Neural progenitor cell (in vitro differentiated cells): ENCODE measurements at regions not wholly inside any gene's neighbourhood (a gene's known extent, or its start where the extent isn't known, plus 50 kb on each side); places are given as distances from the start of the nearest gene placed in this dataset.

ENCODE experiments used
- DNase-seq: peaks from one replicate; pipeline ENCODE4 v3.0.0-alpha.2; 2016; ENCODE audit warnings: low spot score
- H2AFZ ChIP-seq: fragments of 200-600 bp; sonication (generic); replicated peaks from 2 replicates; pipeline ENCODE4 v1.6.1; 2016; ENCODE audit warnings: antibody characterized with exemption
- H3F3A ChIP-seq: fragments of 200-600 bp; sonication (generic); 2 replicates; pipeline ENCODE4 v1.6.1; 2016; ENCODE audit warnings: antibody characterized with exemption, low read depth
- H3K27ac ChIP-seq: fragments of 200-600 bp; sonication (generic); 2 replicates; pipeline ENCODE4 v1.5.1; 2016; ENCODE audit warnings: mild to moderate bottlenecking
- H3K27me3 ChIP-seq: fragments of 200-600 bp; sonication (generic); 2 replicates; pipeline ENCODE4 v1.6.1; 2016; ENCODE audit warnings: mild to moderate bottlenecking, moderate library complexity
- H3K36me3 ChIP-seq: fragments of 200-600 bp; sonication (generic); 2 replicates; pipeline ENCODE4 v1.5.1; 2016
- H3K4me1 ChIP-seq: fragments of 200-600 bp; sonication (generic); 2 replicates; pipeline ENCODE4 v1.6.1; 2016; ENCODE audit warnings: mixed run types
- H3K4me2 ChIP-seq: fragments of 200-600 bp; sonication (generic); 2 replicates; pipeline ENCODE4 v1.6.1; 2016
- H3K4me3 ChIP-seq: fragments of 200-600 bp; sonication (generic); 2 replicates; pipeline ENCODE4 v1.5.1; 2016
- H3K79me2 ChIP-seq: fragments of 200-600 bp; sonication (generic); 2 replicates; pipeline ENCODE4 v1.6.1; 2016; ENCODE audit warnings: low read depth
- H3K9ac ChIP-seq: fragments of 200-600 bp; sonication (generic); 2 replicates; pipeline ENCODE4 v1.6.1; 2016
- H3K9me3 ChIP-seq: fragments of 200-600 bp; sonication (generic); 2 replicates; pipeline ENCODE4 v1.5.1; 2016; ENCODE audit warnings: low read depth
- H4K20me1 ChIP-seq: fragments of 200-600 bp; sonication (generic); 2 replicates; pipeline ENCODE4 v1.6.1; 2016; ENCODE audit warnings: low read depth
- H3K27ac Mint-ChIP-seq: 3 replicates; pipeline ENCODE4 v1.8.0; 2021; ENCODE audit warnings: mixed read lengths
- H3K27me3 Mint-ChIP-seq: 2 replicates; pipeline ENCODE4 v1.8.0; 2022; ENCODE audit warnings: low read depth, mild to moderate bottlenecking, inconsistent platforms, moderate library complexity, mixed read lengths; ENCODE audit not compliant: insufficient read depth
- H3K36me3 Mint-ChIP-seq: 3 replicates; pipeline ENCODE4 v1.8.0; 2021; ENCODE audit warnings: mixed read lengths
- H3K4me1 Mint-ChIP-seq: 3 replicates; pipeline ENCODE4 v1.8.0; 2021; ENCODE audit warnings: mixed read lengths
- H3K4me3 Mint-ChIP-seq: 3 replicates; pipeline ENCODE4 v1.8.0; 2021; ENCODE audit warnings: mild to moderate bottlenecking, moderate library complexity, mixed read lengths
- H3K9me3 Mint-ChIP-seq: 3 replicates; pipeline ENCODE4 v1.8.0; 2020; ENCODE audit warnings: mixed read lengths
- CTCF ChIP-seq: fragments of 200-600 bp; sonication (generic); IDR thresholded peaks from 2 replicates; pipeline ENCODE4 v1.5.1; 2017; ENCODE audit warnings: antibody characterized with exemption, mild to moderate bottlenecking
- EZH2 ChIP-seq: fragments of 200-600 bp; sonication (generic); IDR thresholded peaks from 2 replicates; pipeline ENCODE4 v1.6.1; 2017; ENCODE audit warnings: antibody characterized with exemption, mild to moderate bottlenecking, moderate library complexity
- EZH2phosphoT487 ChIP-seq: fragments of 200-600 bp; sonication (generic); IDR thresholded peaks from 2 replicates; pipeline ENCODE4 v1.6.1; 2017; ENCODE audit warnings: antibody characterized with exemption

- H3K36me3 Mint-ChIP-seq = no peaks in the 10 kb centered on the region
- peaks cover 4% of the 10 kb centered on the region for H3K9me3 Mint-ChIP-seq
- Histone ChIP-seq H3K9me3 (no peaks in the 10 kb centered on the region), H3K4me2 (no peak overlapping the region), H2AFZ (no peak overlapping the region), H3K36me3 (no peaks in the 10 kb centered on the region), H3K9ac (no peak overlapping the region), H4K20me1 (no peaks in the 10 kb centered on the region), H3K79me2 (no peaks in the 10 kb centered on the region), H3F3A (no peaks in the 10 kb centered on the region), H3K4me1 (no peaks in the 10 kb centered on the region), H3K27ac (no peak overlapping the region), H3K4me3 (no peak overlapping the region), H3K27me3 (peaks cover 33% of the 10 kb centered on the region)
- TF ChIP-seq EZH2phosphoT487 (no peak), EZH2 (no peak), CTCF (no peak)
- DNase-seq = no peak
- H3K4me1 Mint-ChIP-seq = peaks cover 2% of the 10 kb centered on the region
- no peak overlapping the region for H3K27ac Mint-ChIP-seq
- H3K4me3 Mint-ChIP-seq = no peak overlapping the region
- peaks cover 9% of the 10 kb centered on the region for H3K27me3 Mint-ChIP-seq
Measured at GRCh38 chr10:117492504-117492903, 50.0 kb upstream of the EMX2 start.

GRCh38 chr10:117488004-117488403, 54.5 kb upstream of the EMX2 start:
- DNase-seq = no peak
- Histone ChIP-seq H2AFZ (no peak overlapping the region), H3K27me3 (no peaks in the 10 kb centered on the region), H3F3A (no peaks in the 10 kb centered on the region), H3K9ac (no peak overlapping the region), H3K4me3 (no peak overlapping the region), H3K4me2 (no peak overlapping the region), H3K9me3 (no peaks in the 10 kb centered on the region), H4K20me1 (no peaks in the 10 kb centered on the region), H3K36me3 (no peaks in the 10 kb centered on the region), H3K4me1 (no peaks in the 10 kb centered on the region), H3K27ac (no peak overlapping the region), H3K79me2 (no peaks in the 10 kb centered on the region)
- TF ChIP-seq EZH2 (no peak), EZH2phosphoT487 (no peak), CTCF (no peak)
- no peak overlapping the region for H3K27ac Mint-ChIP-seq
- peaks cover 2% of the 10 kb centered on the region for H3K36me3 Mint-ChIP-seq
- H3K4me3 Mint-ChIP-seq = no peak overlapping the region
- peaks cover 3% of the 10 kb centered on the region for H3K27me3 Mint-ChIP-seq
- H3K9me3 Mint-ChIP-seq = no peaks in the 10 kb centered on the region
- no peaks in the 10 kb centered on the region for H3K4me1 Mint-ChIP-seq

- no peaks in the 10 kb centered on the region for H3K9me3 Mint-ChIP-seq
- H3K9me3 ChIP-seq = no peaks in the 10 kb centered on the region
- H3K9ac ChIP-seq = no peak overlapping the region
- H3K4me1 ChIP-seq = no peaks in the 10 kb centered on the region
- no peaks in the 10 kb centered on the region for H3F3A ChIP-seq
- H3K27ac ChIP-seq = no peak overlapping the region
- H3K4me2 ChIP-seq = no peak overlapping the region
- no peaks in the 10 kb centered on the region for H3K36me3 ChIP-seq
- no peak overlapping the region for H3K4me3 ChIP-seq
- H2AFZ ChIP-seq = no peak overlapping the region
- H4K20me1 ChIP-seq = no peaks in the 10 kb centered on the region
- no peaks in the 10 kb centered on the region for H3K79me2 ChIP-seq
- H3K27me3 ChIP-seq = no peaks in the 10 kb centered on the region
- H3K27me3 Mint-ChIP-seq = peaks cover 3% of the 10 kb centered on the region
- H3K4me3 Mint-ChIP-seq = no peak overlapping the region
- DNase-seq = no peak
- no peak overlapping the region for H3K27ac Mint-ChIP-seq
- H3K36me3 Mint-ChIP-seq = peaks cover 2% of the 10 kb centered on the region
- TF ChIP-seq EZH2 = no peak
- TF ChIP-seq EZH2phosphoT487 = no peak
- no peak for TF ChIP-seq CTCF
- no peaks in the 10 kb centered on the region for H3K4me1 Mint-ChIP-seq
Measured at GRCh38 chr10:117486606-117487005, 55.9 kb upstream of the EMX2 start.
